ENCODE measurements at regions not wholly inside any gene's neighbourhood (a gene's known extent, or its start where the extent isn't known, plus 50 kb on each side); places are given as distances from the start of the nearest gene placed in this dataset.

DNA sequence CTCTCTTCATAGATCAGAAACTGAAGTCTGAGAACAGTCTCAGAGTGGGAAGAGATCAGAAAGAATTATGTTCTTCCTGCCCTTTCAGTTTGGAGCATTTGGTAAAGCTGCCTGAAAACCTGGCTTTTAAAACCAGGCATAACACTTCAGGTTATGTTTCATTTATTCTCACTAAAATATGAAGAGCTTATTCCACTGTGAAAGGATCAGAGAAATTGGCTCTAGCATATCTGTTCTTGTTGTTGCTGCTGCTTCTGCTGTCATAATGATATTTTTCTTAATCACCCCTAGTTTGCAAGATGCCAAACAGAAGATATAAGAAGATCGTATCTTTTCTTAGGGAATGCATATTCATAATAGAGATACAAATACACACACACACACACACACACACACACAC lies 476.9 kb downstream of the XIRP2 start:
- no peaks in the 10 kb centered on the region for H3K4me1 ChIP-seq
- H3K27me3 ChIP-seq = no peaks in the 10 kb centered on the region
- no peak for TF ChIP-seq POLR2A (IDR thresholded peaks at IDR 0.05)
- TF ChIP-seq, protein P1, sequence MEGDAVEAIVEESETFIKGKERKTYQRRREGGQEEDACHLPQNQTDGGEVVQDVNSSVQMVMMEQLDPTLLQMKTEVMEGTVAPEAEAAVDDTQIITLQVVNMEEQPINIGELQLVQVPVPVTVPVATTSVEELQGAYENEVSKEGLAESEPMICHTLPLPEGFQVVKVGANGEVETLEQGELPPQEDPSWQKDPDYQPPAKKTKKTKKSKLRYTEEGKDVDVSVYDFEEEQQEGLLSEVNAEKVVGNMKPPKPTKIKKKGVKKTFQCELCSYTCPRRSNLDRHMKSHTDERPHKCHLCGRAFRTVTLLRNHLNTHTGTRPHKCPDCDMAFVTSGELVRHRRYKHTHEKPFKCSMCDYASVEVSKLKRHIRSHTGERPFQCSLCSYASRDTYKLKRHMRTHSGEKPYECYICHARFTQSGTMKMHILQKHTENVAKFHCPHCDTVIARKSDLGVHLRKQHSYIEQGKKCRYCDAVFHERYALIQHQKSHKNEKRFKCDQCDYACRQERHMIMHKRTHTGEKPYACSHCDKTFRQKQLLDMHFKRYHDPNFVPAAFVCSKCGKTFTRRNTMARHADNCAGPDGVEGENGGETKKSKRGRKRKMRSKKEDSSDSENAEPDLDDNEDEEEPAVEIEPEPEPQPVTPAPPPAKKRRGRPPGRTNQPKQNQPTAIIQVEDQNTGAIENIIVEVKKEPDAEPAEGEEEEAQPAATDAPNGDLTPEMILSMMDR (IDR thresholded peaks at IDR 0.05) = no peak
- no peaks in the 10 kb centered on the region for H3K36me3 ChIP-seq
- no peak overlapping the region for H3K4me3 ChIP-seq
- no peaks in the 10 kb centered on the region for H3K9me3 ChIP-seq
- H3K27ac ChIP-seq = no peak overlapping the region
- DNase-seq = no peak

DNA sequence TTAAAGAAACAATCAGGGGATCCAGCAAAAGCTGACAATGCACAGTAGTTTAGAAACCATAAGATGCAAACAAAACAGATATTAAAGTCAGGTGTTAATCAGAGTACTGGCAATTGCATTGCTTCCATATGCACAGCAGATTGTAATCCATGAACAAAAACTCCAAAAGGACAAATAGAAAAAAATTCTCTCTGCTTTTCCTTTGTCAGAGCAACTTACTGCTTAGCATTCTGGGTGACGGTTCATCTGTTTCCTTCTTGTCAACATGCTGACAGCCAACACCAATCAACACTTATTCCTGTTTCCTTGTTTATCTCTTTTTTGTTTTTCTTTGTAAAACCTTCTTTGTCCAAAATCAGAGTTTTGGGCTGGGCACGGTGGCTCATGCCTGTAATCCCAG lies 473.1 kb downstream of the XIRP2 start:
- H3K4me3 ChIP-seq = no peak overlapping the region
- no peaks in the 10 kb centered on the region for H3K4me1 ChIP-seq
- H3K27me3 ChIP-seq = no peaks in the 10 kb centered on the region
- no peaks in the 10 kb centered on the region for H3K36me3 ChIP-seq
- H3K27ac ChIP-seq = no peak overlapping the region
- H3K9me3 ChIP-seq = no peaks in the 10 kb centered on the region
- no peak for DNase-seq
- TF ChIP-seq POLR2A (IDR thresholded peaks at IDR 0.05) = no peak
- TF ChIP-seq, protein P1 (IDR thresholded peaks at IDR 0.05) = no peak

DNA sequence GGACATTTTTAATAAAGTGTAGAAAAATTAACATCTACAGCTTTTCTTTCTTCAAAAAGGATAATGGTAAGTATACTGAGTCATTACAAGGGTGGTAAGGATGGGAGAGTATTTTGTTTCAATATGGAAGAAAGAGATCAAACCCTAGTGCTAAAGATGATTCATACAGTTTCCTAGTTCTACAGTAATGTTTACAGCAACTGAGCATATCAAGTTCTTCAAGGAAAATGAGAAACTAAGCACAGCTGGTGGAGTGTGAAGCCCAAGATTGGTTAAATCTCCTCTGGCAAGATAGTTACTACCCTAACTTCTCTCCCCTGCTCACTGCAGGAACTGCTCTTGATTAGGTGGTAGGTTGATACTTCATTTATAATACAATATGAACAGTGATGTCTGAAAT lies 467.5 kb downstream of the XIRP2 start:
- H3K27ac ChIP-seq = no peak overlapping the region
- no peaks in the 10 kb centered on the region for H3K4me1 ChIP-seq
- H3K27me3 ChIP-seq = no peaks in the 10 kb centered on the region
- H3K9me3 ChIP-seq = no peaks in the 10 kb centered on the region
- no peak overlapping the region for H3K4me3 ChIP-seq
- no peak for DNase-seq
- H3K36me3 ChIP-seq = no peaks in the 10 kb centered on the region
- no peak for TF ChIP-seq POLR2A (IDR thresholded peaks at IDR 0.05)
- TF ChIP-seq, protein P1 (IDR thresholded peaks at IDR 0.05) = no peak

DNA sequence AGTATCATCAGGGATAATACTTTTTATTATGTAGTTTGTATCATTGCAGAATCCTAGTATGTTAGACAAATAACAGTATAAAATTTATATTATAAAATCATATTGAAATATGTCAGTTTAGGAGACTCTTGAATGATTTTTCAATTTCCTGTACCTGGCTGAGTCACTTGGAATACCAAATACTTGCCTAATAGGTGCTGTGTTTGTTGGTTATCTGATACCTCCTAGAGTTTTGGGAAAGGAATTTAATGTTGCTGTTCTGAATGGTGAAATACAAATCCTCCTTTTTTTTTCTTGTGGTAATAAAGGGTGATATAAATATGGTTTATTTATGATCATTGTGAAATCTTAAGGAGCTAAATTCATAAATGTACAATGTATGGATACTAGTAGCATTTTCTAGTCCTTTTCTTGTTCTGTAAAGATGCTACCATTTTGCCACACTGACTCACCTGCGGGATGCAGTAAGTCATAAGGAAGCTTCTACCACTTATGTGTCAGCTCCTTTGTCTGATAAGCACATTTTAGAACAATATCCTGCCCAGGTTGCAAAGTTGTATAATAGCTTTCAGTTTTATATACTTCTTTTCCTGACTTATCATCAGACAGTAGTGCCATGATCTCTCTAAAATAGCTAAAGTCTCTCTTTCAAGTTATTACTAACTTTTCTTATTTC lies 465.5 kb downstream of the XIRP2 start:
- no peaks in the 10 kb centered on the region for H3K4me1 ChIP-seq
- no peaks in the 10 kb centered on the region for H3K27me3 ChIP-seq
- no peak overlapping the region for H3K4me3 ChIP-seq
- H3K36me3 ChIP-seq = no peaks in the 10 kb centered on the region
- H3K9me3 ChIP-seq = no peaks in the 10 kb centered on the region
- DNase-seq = no peak
- H3K27ac ChIP-seq = no peak overlapping the region
- TF ChIP-seq POLR2A (IDR thresholded peaks at IDR 0.05) = no peak
- TF ChIP-seq, protein P1 (IDR thresholded peaks at IDR 0.05) = no peak

DNA sequence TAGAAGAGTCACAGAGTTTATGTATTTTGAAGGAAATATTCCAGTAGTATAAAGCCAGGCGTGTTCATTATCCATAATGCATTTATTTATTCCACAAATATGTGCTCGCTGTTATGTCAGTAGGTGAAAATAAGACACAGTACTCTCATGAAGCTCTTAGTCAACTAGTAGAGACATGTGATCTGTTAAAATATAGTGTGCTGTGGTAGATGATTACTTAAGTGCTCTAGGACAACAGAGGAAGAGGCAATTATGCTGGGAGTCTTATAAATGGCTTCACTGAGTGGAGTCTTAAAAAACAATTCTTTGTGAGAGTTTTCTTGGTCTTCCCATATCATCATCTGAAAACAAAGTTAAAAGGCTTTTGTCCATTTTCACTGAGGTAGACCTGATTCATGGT lies 457.3 kb downstream of the XIRP2 start:
- H3K4me1 ChIP-seq = no peaks in the 10 kb centered on the region
- no peak for DNase-seq
- no peak overlapping the region for H3K27ac ChIP-seq
- no peak overlapping the region for H3K4me3 ChIP-seq
- H3K36me3 ChIP-seq = no peaks in the 10 kb centered on the region
- TF ChIP-seq POLR2A (IDR thresholded peaks at IDR 0.05) = no peak
- TF ChIP-seq, protein P1 (IDR thresholded peaks at IDR 0.05) = no peak
- no peaks in the 10 kb centered on the region for H3K9me3 ChIP-seq
- no peaks in the 10 kb centered on the region for H3K27me3 ChIP-seq

DNA sequence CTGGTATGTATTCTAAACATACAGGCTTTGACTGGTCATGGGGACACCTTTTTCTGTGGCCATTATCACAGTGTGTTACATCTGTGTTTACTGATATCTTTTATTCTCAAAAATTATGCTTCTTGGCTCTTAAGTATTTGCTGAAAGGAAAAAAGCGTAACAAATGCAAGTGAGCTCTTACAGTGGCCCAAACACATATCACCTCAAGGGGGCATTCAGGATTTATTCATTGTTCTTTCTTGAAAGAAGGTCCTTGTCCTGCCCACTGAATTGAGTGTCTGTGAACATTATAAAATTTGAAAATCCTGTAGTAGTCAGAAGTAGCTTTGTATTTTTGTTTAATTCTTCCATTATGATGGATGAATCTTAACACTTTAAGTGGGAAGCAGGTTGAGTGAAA lies 454.5 kb downstream of the XIRP2 start:
- H3K36me3 ChIP-seq = no peaks in the 10 kb centered on the region
- DNase-seq = no peak
- no peak for TF ChIP-seq POLR2A (IDR thresholded peaks at IDR 0.05)
- TF ChIP-seq, protein P1 (IDR thresholded peaks at IDR 0.05) = no peak
- H3K4me3 ChIP-seq = no peak overlapping the region
- no peaks in the 10 kb centered on the region for H3K4me1 ChIP-seq
- no peak overlapping the region for H3K27ac ChIP-seq
- no peaks in the 10 kb centered on the region for H3K27me3 ChIP-seq
- no peaks in the 10 kb centered on the region for H3K9me3 ChIP-seq
